GM23338 (cell line): ENCODE measurements at regions not wholly inside any gene's neighbourhood (a gene's known extent, or its start where the extent isn't known, plus 50 kb on each side); places are given as distances from the start of the nearest gene placed in this dataset.

Experiments
- ATAC-seq: fragments of 200-7000 bp; cut with Tn5 transposase; 3 replicates; pipeline ENCODE4 v1.9.1; 2020
- DNase-seq: peaks from one replicate; pipeline ENCODE4 v3.0.0-alpha.2; 2015; ENCODE audit warnings: low spot score
- H2AFZ ChIP-seq: fragments of 200-600 bp; sonication (generic); 2 replicates; pipeline ENCODE4 v1.8.0; 2016; ENCODE audit warnings: antibody characterized with exemption, mild to moderate bottlenecking, moderate library complexity
- H3F3A ChIP-seq: fragments of 200-600 bp; sonication (generic); replicated peaks from 2 replicates; pipeline ENCODE4 v1.8.0; 2017; ENCODE audit warnings: antibody characterized with exemption, mixed run types, low read depth
- H3K27ac ChIP-seq: fragments of 200-600 bp; sonication (generic); 2 replicates; pipeline ENCODE4 v1.6.1; 2016; ENCODE audit warnings: low read depth
- H3K27me3 ChIP-seq: fragments of 200-600 bp; sonication (generic); 2 replicates; pipeline ENCODE4 v1.8.0; 2016; ENCODE audit warnings: mild to moderate bottlenecking, mixed run types, moderate library complexity; ENCODE audit not compliant: insufficient read depth
- H3K36me3 ChIP-seq: fragments of 200-600 bp; sonication (generic); 2 replicates; pipeline ENCODE4 v1.8.0; 2016; ENCODE audit warnings: mild to moderate bottlenecking; ENCODE audit not compliant: insufficient read depth
- H3K4me1 ChIP-seq: fragments of 200-600 bp; sonication (generic); 2 replicates; pipeline ENCODE4 v1.8.0; 2016; ENCODE audit warnings: mild to moderate bottlenecking, moderate library complexity; ENCODE audit not compliant: insufficient read depth
- H3K4me2 ChIP-seq: fragments of 200-600 bp; sonication (generic); 2 replicates; pipeline ENCODE4 v1.7.1; 2017; ENCODE audit warnings: mixed run types
- H3K4me3 ChIP-seq: fragments of 200-600 bp; sonication (generic); 2 replicates; pipeline ENCODE4 v1.6.1; 2016; ENCODE audit warnings: mixed run types
- H3K79me2 ChIP-seq: fragments of 200-600 bp; sonication (generic); replicated peaks from 2 replicates; pipeline ENCODE4 v1.8.0; 2017; ENCODE audit warnings: mild to moderate bottlenecking; ENCODE audit not compliant: insufficient read depth
- H3K9me2 ChIP-seq: fragments of 200-600 bp; sonication (generic); 2 replicates; pipeline ENCODE4 v1.8.0; 2017; ENCODE audit not compliant: insufficient read depth
- H4K20me1 ChIP-seq: fragments of 200-600 bp; sonication (generic); replicated peaks from 2 replicates; pipeline ENCODE4 v1.8.0; 2017; ENCODE audit warnings: mild to moderate bottlenecking; ENCODE audit not compliant: insufficient read depth
- H3K27ac Mint-ChIP-seq: 2 replicates; pipeline ENCODE4 v1.8.0; 2020; ENCODE audit warnings: inconsistent platforms, mild to moderate bottlenecking, moderate library complexity, mixed read lengths
- H3K27me3 Mint-ChIP-seq: 3 replicates; pipeline ENCODE4 v1.8.0; 2022; ENCODE audit warnings: low read depth, mild to moderate bottlenecking, moderate library complexity, mixed read lengths, inconsistent platforms; ENCODE audit not compliant: insufficient read depth, poor library complexity
- H3K36me3 Mint-ChIP-seq: 3 replicates; pipeline ENCODE4 v1.8.0; 2021; ENCODE audit warnings: low read depth, mild to moderate bottlenecking, inconsistent platforms, moderate library complexity, mixed read lengths
- H3K4me1 Mint-ChIP-seq: 3 replicates; pipeline ENCODE4 v1.8.0; 2020; ENCODE audit warnings: mild to moderate bottlenecking, inconsistent platforms, mixed read lengths
- H3K4me3 Mint-ChIP-seq: 3 replicates; pipeline ENCODE4 v1.8.0; 2021; ENCODE audit warnings: moderate library complexity, mild to moderate bottlenecking, inconsistent platforms, mixed read lengths
- H3K9me3 Mint-ChIP-seq: 3 replicates; pipeline ENCODE4 v1.8.0; 2020; ENCODE audit warnings: moderate library complexity, mild to moderate bottlenecking, inconsistent platforms, mixed read lengths
- ETS1 ChIP-seq: IDR thresholded peaks from 2 replicates; pipeline ENCODE4 v1.6.1; 2016; ENCODE audit warnings: antibody characterized with exemption
- EZH2 ChIP-seq: fragments of 200-600 bp; sonication (generic); IDR thresholded peaks from one replicate; pipeline ENCODE4 v1.8.0; 2017; ENCODE audit warnings: antibody characterized with exemption, mild to moderate bottlenecking, low read depth; ENCODE audit not compliant: unreplicated experiment
- EZH2phosphoT487 ChIP-seq: fragments of 200-600 bp; sonication (generic); IDR thresholded peaks from one replicate; pipeline ENCODE4 v1.8.1; 2018; ENCODE audit warnings: antibody characterized with exemption; ENCODE audit not compliant: unreplicated experiment
- JUNB ChIP-seq: IDR thresholded peaks from one replicate; pipeline ENCODE4 v1.6.1; 2016; ENCODE audit warnings: antibody characterized with exemption; ENCODE audit not compliant: unreplicated experiment
- NANOG ChIP-seq: IDR thresholded peaks from 2 replicates; pipeline ENCODE4 v1.6.1; 2016; ENCODE audit warnings: antibody characterized with exemption, borderline replicate concordance
- POLR2AphosphoS5 ChIP-seq: IDR thresholded peaks from 2 replicates; pipeline ENCODE4 v1.6.1; 2016; ENCODE audit warnings: antibody characterized with exemption, low read depth
- ZNF114 ChIP-seq: fragments of 250-450 bp; sonication (Bioruptor Pico); IDR thresholded peaks from 2 replicates; pipeline ENCODE4 v1.5.0; 2020; ENCODE audit warnings: mild to moderate bottlenecking, moderate library complexity
- ZNF331 ChIP-seq: fragments of 250-450 bp; sonication (Bioruptor Pico); IDR thresholded peaks from 2 replicates; pipeline ENCODE4 v1.5.0; 2020; ENCODE audit warnings: low read depth, mild to moderate bottlenecking, moderate library complexity
- TF ChIP-seq, protein P1 (sequence below), 2 experiments: fragments of 200-600 bp in 1 of 2; sonication (generic) in 1 of 2; conservative IDR thresholded peaks; 2 replicates each; pipeline versions ENCODE4 v1.5.1 to v1.6.1; 2016 to 2017; ENCODE audit warnings: antibody characterized with exemption in 2 of 2, low read depth in 2 of 2, mild to moderate bottlenecking in 2 of 2, moderate library complexity in 1 of 2
- TF ChIP-seq, protein P2 (sequence below): IDR thresholded peaks from one replicate; pipeline ENCODE4 v1.6.1; 2018; ENCODE audit warnings: antibody characterized with exemption; ENCODE audit not compliant: unreplicated experiment
- TF ChIP-seq, protein P3 (sequence below): fragments of 250-450 bp; sonication (Bioruptor Pico); IDR thresholded peaks from 2 replicates; pipeline ENCODE4 v1.5.0; 2020; ENCODE audit warnings: mild to moderate bottlenecking, moderate library complexity

DNA sequence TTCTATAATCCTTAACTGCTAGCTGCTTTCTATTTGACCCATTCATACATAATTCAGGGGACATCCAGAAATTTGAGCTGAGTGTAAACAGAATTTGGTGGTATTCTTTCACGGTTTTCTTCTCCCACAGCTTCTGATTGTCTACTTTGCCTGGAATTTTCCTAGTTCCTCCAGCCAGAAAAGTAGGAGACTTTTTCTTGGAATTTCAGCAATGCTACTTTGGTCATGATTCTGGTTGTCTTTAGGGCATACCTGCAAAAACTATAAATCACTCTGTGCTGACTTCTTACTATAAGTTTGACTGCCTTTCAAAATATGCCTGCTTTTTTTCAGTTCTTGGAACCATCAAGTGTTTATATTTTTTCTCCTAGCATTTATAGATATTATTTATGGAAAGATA is 260.2 kb downstream of the TMEM38B start:
- Histone ChIP-seq H3K9me2 (no peaks in the 10 kb centered on the region), H3K27ac (no peak overlapping the region), H3K79me2 (no peaks in the 10 kb centered on the region), H3K36me3 (no peaks in the 10 kb centered on the region), H3K4me3 (no peak overlapping the region), H4K20me1 (no peaks in the 10 kb centered on the region), H2AFZ (no peak overlapping the region), H3F3A (no peaks in the 10 kb centered on the region), H3K4me1 (peaks cover 24% of the 10 kb centered on the region), H3K4me2 (no peak overlapping the region), H3K27me3 (no peaks in the 10 kb centered on the region)
- no peaks in the 10 kb centered on the region for H3K36me3 Mint-ChIP-seq
- H3K27me3 Mint-ChIP-seq, result peaks cover 4% of the 10 kb centered on the region
- no peak overlapping the region; the same call in 1 of the 2 replicates for H3K27ac Mint-ChIP-seq
- H3K4me1 Mint-ChIP-seq, result peaks cover 41% of the 10 kb centered on the region
- DNase-seq, result no peak
- ATAC-seq, result no peak
- TF ChIP-seq ETS1 (no peak), EZH2 (no peak), EZH2phosphoT487 (no peak), NANOG (no peak), ZNF114 (CRISPR knock-in tag) (no peak), JUNB (no peak), ZNF331 (no peak)
- TF ChIP-seq, protein P1, sequence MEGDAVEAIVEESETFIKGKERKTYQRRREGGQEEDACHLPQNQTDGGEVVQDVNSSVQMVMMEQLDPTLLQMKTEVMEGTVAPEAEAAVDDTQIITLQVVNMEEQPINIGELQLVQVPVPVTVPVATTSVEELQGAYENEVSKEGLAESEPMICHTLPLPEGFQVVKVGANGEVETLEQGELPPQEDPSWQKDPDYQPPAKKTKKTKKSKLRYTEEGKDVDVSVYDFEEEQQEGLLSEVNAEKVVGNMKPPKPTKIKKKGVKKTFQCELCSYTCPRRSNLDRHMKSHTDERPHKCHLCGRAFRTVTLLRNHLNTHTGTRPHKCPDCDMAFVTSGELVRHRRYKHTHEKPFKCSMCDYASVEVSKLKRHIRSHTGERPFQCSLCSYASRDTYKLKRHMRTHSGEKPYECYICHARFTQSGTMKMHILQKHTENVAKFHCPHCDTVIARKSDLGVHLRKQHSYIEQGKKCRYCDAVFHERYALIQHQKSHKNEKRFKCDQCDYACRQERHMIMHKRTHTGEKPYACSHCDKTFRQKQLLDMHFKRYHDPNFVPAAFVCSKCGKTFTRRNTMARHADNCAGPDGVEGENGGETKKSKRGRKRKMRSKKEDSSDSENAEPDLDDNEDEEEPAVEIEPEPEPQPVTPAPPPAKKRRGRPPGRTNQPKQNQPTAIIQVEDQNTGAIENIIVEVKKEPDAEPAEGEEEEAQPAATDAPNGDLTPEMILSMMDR (conservative IDR thresholded peaks at IDR 0.05; ENCODE audit: low read depth in 2 of 2), result no peak
- TF ChIP-seq, protein P2, sequence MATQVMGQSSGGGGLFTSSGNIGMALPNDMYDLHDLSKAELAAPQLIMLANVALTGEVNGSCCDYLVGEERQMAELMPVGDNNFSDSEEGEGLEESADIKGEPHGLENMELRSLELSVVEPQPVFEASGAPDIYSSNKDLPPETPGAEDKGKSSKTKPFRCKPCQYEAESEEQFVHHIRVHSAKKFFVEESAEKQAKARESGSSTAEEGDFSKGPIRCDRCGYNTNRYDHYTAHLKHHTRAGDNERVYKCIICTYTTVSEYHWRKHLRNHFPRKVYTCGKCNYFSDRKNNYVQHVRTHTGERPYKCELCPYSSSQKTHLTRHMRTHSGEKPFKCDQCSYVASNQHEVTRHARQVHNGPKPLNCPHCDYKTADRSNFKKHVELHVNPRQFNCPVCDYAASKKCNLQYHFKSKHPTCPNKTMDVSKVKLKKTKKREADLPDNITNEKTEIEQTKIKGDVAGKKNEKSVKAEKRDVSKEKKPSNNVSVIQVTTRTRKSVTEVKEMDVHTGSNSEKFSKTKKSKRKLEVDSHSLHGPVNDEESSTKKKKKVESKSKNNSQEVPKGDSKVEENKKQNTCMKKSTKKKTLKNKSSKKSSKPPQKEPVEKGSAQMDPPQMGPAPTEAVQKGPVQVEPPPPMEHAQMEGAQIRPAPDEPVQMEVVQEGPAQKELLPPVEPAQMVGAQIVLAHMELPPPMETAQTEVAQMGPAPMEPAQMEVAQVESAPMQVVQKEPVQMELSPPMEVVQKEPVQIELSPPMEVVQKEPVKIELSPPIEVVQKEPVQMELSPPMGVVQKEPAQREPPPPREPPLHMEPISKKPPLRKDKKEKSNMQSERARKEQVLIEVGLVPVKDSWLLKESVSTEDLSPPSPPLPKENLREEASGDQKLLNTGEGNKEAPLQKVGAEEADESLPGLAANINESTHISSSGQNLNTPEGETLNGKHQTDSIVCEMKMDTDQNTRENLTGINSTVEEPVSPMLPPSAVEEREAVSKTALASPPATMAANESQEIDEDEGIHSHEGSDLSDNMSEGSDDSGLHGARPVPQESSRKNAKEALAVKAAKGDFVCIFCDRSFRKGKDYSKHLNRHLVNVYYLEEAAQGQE, result no peak
- H3K9me3 Mint-ChIP-seq, result no peaks in the 10 kb centered on the region
- H3K4me3 Mint-ChIP-seq, result no peak overlapping the region

- ATAC-seq (peak; percentile 99), DNase-seq (peak; percentile 83)
- H3K4me3 Mint-ChIP-seq, result no peak overlapping the region; the same call in 2 of the 3 replicates
- H4K20me1 ChIP-seq, result no peaks in the 10 kb centered on the region
- no peaks in the 10 kb centered on the region for H3K9me3 Mint-ChIP-seq
- peak overlapping the region; percentile 26; the same call in 1 of the 2 replicates for H3K4me2 ChIP-seq
- H3K27me3 Mint-ChIP-seq, result peaks cover 4% of the 10 kb centered on the region
- H3K9me2 ChIP-seq, result peaks cover 7% of the 10 kb centered on the region; the same call in 1 of the 2 replicates
- H3F3A ChIP-seq, result no peaks in the 10 kb centered on the region
- H2AFZ ChIP-seq, result no peak overlapping the region
- H3K36me3 ChIP-seq, result no peaks in the 10 kb centered on the region
- H3K27me3 ChIP-seq, result no peaks in the 10 kb centered on the region
- peak overlapping the region; percentile 96 for H3K27ac Mint-ChIP-seq
- no peaks in the 10 kb centered on the region for H3K36me3 Mint-ChIP-seq
- peaks cover 24% of the 10 kb centered on the region for H3K4me1 ChIP-seq
- H3K27ac ChIP-seq, result peak overlapping the region; percentile 80
- peaks cover 41% of the 10 kb centered on the region for H3K4me1 Mint-ChIP-seq
- H3K4me3 ChIP-seq, result no peak overlapping the region
- no peaks in the 10 kb centered on the region for H3K79me2 ChIP-seq
- TF ChIP-seq POLR2AphosphoS5, result no peak
- TF ChIP-seq, protein P3, sequence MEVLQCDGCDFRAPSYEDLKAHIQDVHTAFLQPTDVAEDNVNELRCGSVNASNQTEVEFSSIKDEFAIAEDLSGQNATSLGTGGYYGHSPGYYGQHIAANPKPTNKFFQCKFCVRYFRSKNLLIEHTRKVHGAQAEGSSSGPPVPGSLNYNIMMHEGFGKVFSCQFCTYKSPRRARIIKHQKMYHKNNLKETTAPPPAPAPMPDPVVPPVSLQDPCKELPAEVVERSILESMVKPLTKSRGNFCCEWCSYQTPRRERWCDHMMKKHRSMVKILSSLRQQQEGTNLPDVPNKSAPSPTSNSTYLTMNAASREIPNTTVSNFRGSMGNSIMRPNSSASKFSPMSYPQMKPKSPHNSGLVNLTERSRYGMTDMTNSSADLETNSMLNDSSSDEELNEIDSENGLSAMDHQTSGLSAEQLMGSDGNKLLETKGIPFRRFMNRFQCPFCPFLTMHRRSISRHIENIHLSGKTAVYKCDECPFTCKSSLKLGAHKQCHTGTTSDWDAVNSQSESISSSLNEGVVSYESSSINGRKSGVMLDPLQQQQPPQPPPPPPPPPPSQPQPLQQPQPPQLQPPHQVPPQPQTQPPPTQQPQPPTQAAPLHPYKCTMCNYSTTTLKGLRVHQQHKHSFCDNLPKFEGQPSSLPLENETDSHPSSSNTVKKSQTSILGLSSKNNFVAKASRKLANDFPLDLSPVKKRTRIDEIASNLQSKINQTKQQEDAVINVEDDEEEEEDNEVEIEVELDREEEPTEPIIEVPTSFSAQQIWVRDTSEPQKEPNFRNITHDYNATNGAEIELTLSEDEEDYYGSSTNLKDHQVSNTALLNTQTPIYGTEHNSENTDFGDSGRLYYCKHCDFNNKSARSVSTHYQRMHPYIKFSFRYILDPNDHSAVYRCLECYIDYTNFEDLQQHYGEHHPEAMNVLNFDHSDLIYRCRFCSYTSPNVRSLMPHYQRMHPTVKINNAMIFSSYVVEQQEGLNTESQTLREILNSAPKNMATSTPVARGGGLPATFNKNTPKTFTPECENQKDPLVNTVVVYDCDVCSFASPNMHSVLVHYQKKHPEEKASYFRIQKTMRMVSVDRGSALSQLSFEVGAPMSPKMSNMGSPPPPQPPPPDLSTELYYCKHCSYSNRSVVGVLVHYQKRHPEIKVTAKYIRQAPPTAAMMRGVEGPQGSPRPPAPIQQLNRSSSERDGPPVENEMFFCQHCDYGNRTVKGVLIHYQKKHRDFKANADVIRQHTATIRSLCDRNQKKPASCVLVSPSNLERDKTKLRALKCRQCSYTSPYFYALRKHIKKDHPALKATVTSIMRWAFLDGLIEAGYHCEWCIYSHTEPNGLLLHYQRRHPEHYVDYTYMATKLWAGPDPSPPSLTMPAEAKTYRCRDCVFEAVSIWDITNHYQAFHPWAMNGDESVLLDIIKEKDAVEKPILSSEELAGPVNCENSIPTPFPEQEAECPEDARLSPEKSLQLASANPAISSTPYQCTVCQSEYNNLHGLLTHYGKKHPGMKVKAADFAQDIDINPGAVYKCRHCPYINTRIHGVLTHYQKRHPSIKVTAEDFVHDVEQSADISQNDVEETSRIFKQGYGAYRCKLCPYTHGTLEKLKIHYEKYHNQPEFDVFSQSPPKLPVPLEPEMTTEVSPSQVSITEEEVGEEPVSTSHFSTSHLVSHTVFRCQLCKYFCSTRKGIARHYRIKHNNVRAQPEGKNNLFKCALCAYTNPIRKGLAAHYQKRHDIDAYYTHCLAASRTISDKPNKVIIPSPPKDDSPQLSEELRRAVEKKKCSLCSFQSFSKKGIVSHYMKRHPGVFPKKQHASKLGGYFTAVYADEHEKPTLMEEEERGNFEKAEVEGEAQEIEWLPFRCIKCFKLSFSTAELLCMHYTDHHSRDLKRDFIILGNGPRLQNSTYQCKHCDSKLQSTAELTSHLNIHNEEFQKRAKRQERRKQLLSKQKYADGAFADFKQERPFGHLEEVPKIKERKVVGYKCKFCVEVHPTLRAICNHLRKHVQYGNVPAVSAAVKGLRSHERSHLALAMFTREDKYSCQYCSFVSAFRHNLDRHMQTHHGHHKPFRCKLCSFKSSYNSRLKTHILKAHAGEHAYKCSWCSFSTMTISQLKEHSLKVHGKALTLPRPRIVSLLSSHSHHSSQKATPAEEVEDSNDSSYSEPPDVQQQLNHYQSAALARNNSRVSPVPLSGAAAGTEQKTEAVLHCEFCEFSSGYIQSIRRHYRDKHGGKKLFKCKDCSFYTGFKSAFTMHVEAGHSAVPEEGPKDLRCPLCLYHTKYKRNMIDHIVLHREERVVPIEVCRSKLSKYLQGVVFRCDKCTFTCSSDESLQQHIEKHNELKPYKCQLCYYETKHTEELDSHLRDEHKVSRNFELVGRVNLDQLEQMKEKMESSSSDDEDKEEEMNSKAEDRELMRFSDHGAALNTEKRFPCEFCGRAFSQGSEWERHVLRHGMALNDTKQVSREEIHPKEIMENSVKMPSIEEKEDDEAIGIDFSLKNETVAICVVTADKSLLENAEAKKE (CRISPR knock-in tag), result peak; percentile 69; the same call in 1 of the 2 replicates
Observed at GRCh38 chr9:105957830-105958229, 263.5 kb downstream of the TMEM38B start.
